A673 (cell line): ENCODE measurements at regions not wholly inside any gene's neighbourhood (a gene's known extent, or its start where the extent isn't known, plus 50 kb on each side); places are given as distances from the start of the nearest gene placed in this dataset.

Source experiments
- BruUV-seq: library from RNA; stranded (reverse); fragments of 400-500 nt; replicated peaks from 2 replicates; lab custom pipeline; 2021; lab: Mats Ljungman, UMichigan
- CTCF ChIA-PET: fragments of 300-600 bp; sonication (Branson Sonifier 250); formaldehyde crosslinking; loops from one replicate; lab custom pipeline; 2022; ENCODE audit warnings: antibody characterized with exemption; lab: Charles Lee
- POLR2A ChIA-PET: fragments of 300-600 bp; sonication (Branson Sonifier 250); formaldehyde crosslinking; loops from one replicate; lab custom pipeline; 2022; ENCODE audit warnings: antibody characterized with exemption; ENCODE audit not compliant: low non-redundant PET; lab: Charles Lee
- DNase-seq: peaks from one replicate; pipeline ENCODE4 v3.0.0-alpha.2; 2015; ENCODE audit warnings: low spot score
- H3K27ac ChIP-seq: fragments of 200-600 bp; sonication (generic); 2 replicates; pipeline ENCODE4 v1.5.1; 2016; ENCODE audit warnings: mixed run types, low read depth, mild to moderate bottlenecking, mixed read lengths, antibody characterized with exemption, low read length; ENCODE audit not compliant: poor library complexity, severe bottlenecking
- H3K27me3 ChIP-seq: fragments of 200-600 bp; sonication (generic); replicated peaks from 2 replicates; pipeline ENCODE4 v1.6.1; 2017; ENCODE audit warnings: mixed run types, low read depth, mild to moderate bottlenecking, mixed read lengths, antibody characterized with exemption, low read length; ENCODE audit not compliant: insufficient read depth, poor library complexity
- H3K36me3 ChIP-seq: fragments of 200-600 bp; sonication (generic); 2 replicates; pipeline ENCODE4 v1.6.1; 2016; ENCODE audit warnings: mixed run types, mild to moderate bottlenecking, mixed read lengths, antibody characterized with exemption, low read length; ENCODE audit not compliant: insufficient read depth, poor library complexity, severe bottlenecking
- H3K4me1 ChIP-seq: fragments of 200-600 bp; sonication (generic); 2 replicates; pipeline ENCODE4 v1.6.1; 2017; ENCODE audit warnings: mixed run types, mild to moderate bottlenecking, mixed read lengths, antibody characterized with exemption, low read length; ENCODE audit not compliant: insufficient read depth, poor library complexity, severe bottlenecking
- H3K4me3 ChIP-seq: fragments of 200-600 bp; sonication (generic); 2 replicates; pipeline ENCODE4 v1.5.1; 2016; ENCODE audit warnings: low read depth, mixed run types, mild to moderate bottlenecking, mixed read lengths, low read length; ENCODE audit not compliant: poor library complexity, severe bottlenecking
- H3K9me3 ChIP-seq: fragments of 200-600 bp; sonication (generic); 2 replicates; pipeline ENCODE4 v1.6.1; 2016; ENCODE audit warnings: mixed run types, low read depth, mild to moderate bottlenecking, mixed read lengths, antibody characterized with exemption, low read length; ENCODE audit not compliant: poor library complexity, severe bottlenecking
- CTCF ChIP-seq: fragments of 300-800, 200-600 bp; sonication (generic); conservative IDR thresholded peaks from 2 replicates; pipeline ENCODE4 v1.5.1; 2017; ENCODE audit warnings: low read depth, mild to moderate bottlenecking, antibody characterized with exemption, low read length, moderate library complexity, mixed read lengths
- EZH2 ChIP-seq: fragments of 200-600 bp; sonication (generic); IDR thresholded peaks from 2 replicates; pipeline ENCODE4 v1.6.1; 2017; ENCODE audit warnings: borderline replicate concordance, low read depth, mild to moderate bottlenecking, mixed read lengths, antibody characterized with exemption, low read length; ENCODE audit not compliant: poor library complexity, severe bottlenecking
- intact Hi-C: fragments of 100-400 bp; cut with micrococcal nuclease; formaldehyde crosslinking; loops from one replicate; pipeline ENCODE4 v1.10.0; 2022; ENCODE audit not compliant: unreplicated experiment

- intact Hi-C loops = no loop called here
Measured at GRCh38 chr6:113364766-113365165, 492.4 kb upstream of the MARCKS start.

GRCh38 chr6:113365191-113365590 is 492.0 kb upstream of the MARCKS start:
- Histone ChIP-seq H3K27me3 (no peaks in the 10 kb centered on the region), H3K27ac (no peak overlapping the region), H3K36me3 (no peaks in the 10 kb centered on the region), H3K4me1 (no peaks in the 10 kb centered on the region), H3K9me3 (no peaks in the 10 kb centered on the region), H3K4me3 (no peak overlapping the region)
- ChIA-PET CTCF (no interaction called here), POLR2A (interaction anchor here (0.6 kb wide), 1 partner anchor 138 kb away, joined by 3 read pairs; no protein-coding TSS in a partner anchor)
- peak; percentile 26 for DNase-seq
- TF ChIP-seq CTCF (no peak), EZH2 (no peak)
- BruUV-seq = no TSS peak
- intact Hi-C loops = no loop called here

More at GRCh38 chr6:113364766-113365165, 492.4 kb upstream of the MARCKS start:
- H3K36me3 ChIP-seq = no peaks in the 10 kb centered on the region
- TF ChIP-seq EZH2 (no peak), CTCF (no peak)
- POLR2A ChIA-PET = interaction anchor here (0.6 kb wide), 1 partner anchor 138 kb away, joined by 3 read pairs; no protein-coding TSS in a partner anchor
- H3K9me3 ChIP-seq = no peaks in the 10 kb centered on the region
- no TSS peak for BruUV-seq
- no peak for DNase-seq
- H3K4me3 ChIP-seq = no peak overlapping the region
- H3K27me3 ChIP-seq = no peaks in the 10 kb centered on the region
- H3K4me1 ChIP-seq = no peaks in the 10 kb centered on the region
- CTCF ChIA-PET = no interaction called here
- H3K27ac ChIP-seq = no peak overlapping the region

GRCh38 chr6:113366505-113366904 is 490.6 kb upstream of the MARCKS start:
- ChIA-PET POLR2A (no interaction called here), CTCF (no interaction called here)
- BruUV-seq = no TSS peak
- Histone ChIP-seq H3K36me3 (no peaks in the 10 kb centered on the region), H3K4me3 (no peak overlapping the region), H3K4me1 (no peaks in the 10 kb centered on the region), H3K27me3 (no peaks in the 10 kb centered on the region), H3K9me3 (no peaks in the 10 kb centered on the region), H3K27ac (no peak overlapping the region)
- intact Hi-C loops = no loop called here
- no peak for DNase-seq
- TF ChIP-seq CTCF (no peak), EZH2 (no peak)
